GM12864 (cell line): ENCODE measurements at regions not wholly inside any gene's neighbourhood (a gene's known extent, or its start where the extent isn't known, plus 50 kb on each side); places are given as distances from the start of the nearest gene placed in this dataset.

Experiments used
- DNase-seq: peaks from one replicate; pipeline ENCODE4 v3.0.0-alpha.2; 2011; ENCODE audit warnings: low read depth
- H3K4me3 ChIP-seq: 2 replicates; pipeline ENCODE4 v1.5.1; 2011; ENCODE audit warnings: mild to moderate bottlenecking, low read depth, low read length, control low read depth
- CTCF ChIP-seq: IDR thresholded peaks from 2 replicates; pipeline ENCODE4 v1.5.1; 2011; ENCODE audit warnings: low read depth, mild to moderate bottlenecking, moderate library complexity, low read length, control low read depth, inconsistent platforms; ENCODE audit errors: missing control alignments

GRCh38 chr4:81577392-81577791 lies 105.7 kb upstream of the RASGEF1B start:
- no peak overlapping the region for H3K4me3 ChIP-seq
- no peak for DNase-seq
- TF ChIP-seq CTCF, result no peak

GRCh38 chr4:81574991-81575390 lies 103.3 kb upstream of the RASGEF1B start:
- no peak for TF ChIP-seq CTCF
- no peak overlapping the region for H3K4me3 ChIP-seq
- DNase-seq, result no peak

- no peak overlapping the region for H3K4me3 ChIP-seq
- no peak for TF ChIP-seq CTCF
- DNase-seq, result no peak
These were observed 102.1 kb upstream of the RASGEF1B start for GRCh38 chr4:81573840-81574239.

- no peak overlapping the region for H3K4me3 ChIP-seq
- TF ChIP-seq CTCF, result no peak
- no peak for DNase-seq
These were observed 100.7 kb upstream of the RASGEF1B start for GRCh38 chr4:81572402-81572801.

GRCh38 chr4:81571105-81571504 lies 99.4 kb upstream of the RASGEF1B start:
- DNase-seq, result no peak
- no peak for TF ChIP-seq CTCF
- H3K4me3 ChIP-seq, result no peak overlapping the region

- no peak for TF ChIP-seq CTCF
- no peak for DNase-seq
- no peak overlapping the region; the same call in 1 of the 2 replicates for H3K4me3 ChIP-seq
These were observed 94.5 kb upstream of the RASGEF1B start for GRCh38 chr4:81566161-81566591.

GRCh38 chr4:81565142-81565870 lies 93.6 kb upstream of the RASGEF1B start:
- peak overlapping the region; percentile 30 for H3K4me3 ChIP-seq
- DNase-seq, result no peak
- TF ChIP-seq CTCF, result no peak
